ENCODE measurements at regions not wholly inside any gene's neighbourhood (a gene's known extent, or its start where the extent isn't known, plus 50 kb on each side); places are given as distances from the start of the nearest gene placed in this dataset.

DNA sequence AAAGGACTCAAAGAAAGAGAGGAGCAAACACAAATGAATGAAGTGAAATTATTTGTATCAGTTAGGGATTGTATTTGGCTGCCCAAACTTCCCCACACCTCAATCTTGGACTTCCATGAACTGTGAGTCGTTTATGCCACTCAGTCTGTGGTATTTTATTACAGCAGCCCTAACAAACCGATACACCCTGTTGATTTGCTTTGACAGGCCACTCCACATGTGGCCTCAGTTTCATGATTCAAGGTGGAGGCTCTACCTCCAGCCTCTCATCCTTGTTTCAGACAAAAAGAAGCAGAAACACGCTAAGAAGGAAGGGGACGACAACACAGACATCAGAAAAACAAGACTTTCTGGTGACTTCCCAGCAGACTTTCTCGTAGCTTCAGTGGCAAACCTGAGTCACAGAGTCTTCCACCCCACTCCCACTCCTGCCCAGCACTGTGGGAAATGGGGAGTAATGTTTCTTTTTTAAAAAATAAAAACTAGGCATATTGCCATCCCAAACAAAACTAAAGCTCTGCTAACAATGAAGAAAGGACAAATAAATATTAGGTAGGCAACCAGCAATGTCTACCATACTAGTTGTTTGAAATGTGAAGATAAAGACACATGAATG lies 52.2 kb upstream of the ABCA1 start:
- H3K4me3 ChIP-seq (replicated peaks in 1 of 2; ENCODE audit: low read depth in 2 of 2, low read length in 2 of 2) = no peak overlapping the region
- peak in 1 of 2 donors; percentile 55 for DNase-seq (ENCODE audit: low read depth in 2 of 2)
- TF ChIP-seq CTCF (IDR thresholded peaks at IDR 0.05; ENCODE audit: low read depth, low read length) = no peak

- no peak overlapping the region for H3K4me3 ChIP-seq (replicated peaks in 1 of 2; ENCODE audit: low read depth in 2 of 2, low read length in 2 of 2)
- no peak for TF ChIP-seq CTCF (IDR thresholded peaks at IDR 0.05; ENCODE audit: low read depth, low read length)
- no peak for DNase-seq (ENCODE audit: low read depth in 2 of 2)
These were observed 53.7 kb upstream of the ABCA1 start for GRCh38 chr9:104981543-104982129.

GRCh38 chr9:104982543-104982942 lies 54.6 kb upstream of the ABCA1 start:
- H3K4me3 ChIP-seq (replicated peaks in 1 of 2; ENCODE audit: low read depth in 2 of 2, low read length in 2 of 2) = no peak overlapping the region
- DNase-seq (ENCODE audit: low read depth in 2 of 2) = no peak
- no peak for TF ChIP-seq CTCF (IDR thresholded peaks at IDR 0.05; ENCODE audit: low read depth, low read length)

GRCh38 chr9:104983491-104983890 lies 55.5 kb upstream of the ABCA1 start:
- no peak overlapping the region for H3K4me3 ChIP-seq (replicated peaks in 1 of 2; ENCODE audit: low read depth in 2 of 2, low read length in 2 of 2)
- no peak for DNase-seq (ENCODE audit: low read depth in 2 of 2)

GRCh38 chr9:104984121-104984520 lies 56.2 kb upstream of the ABCA1 start:
- DNase-seq (ENCODE audit: low read depth in 2 of 2) = no peak
- TF ChIP-seq CTCF (IDR thresholded peaks at IDR 0.05; ENCODE audit: low read depth, low read length) = no peak
- H3K4me3 ChIP-seq (replicated peaks in 1 of 2; ENCODE audit: low read depth in 2 of 2, low read length in 2 of 2) = no peak overlapping the region

More at GRCh38 chr9:104983491-104983890, 55.5 kb upstream of the ABCA1 start:
- no peak for TF ChIP-seq CTCF (IDR thresholded peaks at IDR 0.05; ENCODE audit: low read depth, low read length)

GRCh38 chr9:104984542-104984941 lies 56.6 kb upstream of the ABCA1 start:
- H3K4me3 ChIP-seq (replicated peaks in 1 of 2; ENCODE audit: low read depth in 2 of 2, low read length in 2 of 2) = no peak overlapping the region

More at GRCh38 chr9:104984542-104984941, 56.6 kb upstream of the ABCA1 start:
- TF ChIP-seq CTCF (IDR thresholded peaks at IDR 0.05; ENCODE audit: low read depth, low read length) = no peak
- no peak for DNase-seq (ENCODE audit: low read depth in 2 of 2)
